Anterior cingulate cortex (tissue), 58 donors: ENCODE measurements at regions not wholly inside any gene's neighbourhood (a gene's known extent, or its start where the extent isn't known, plus 50 kb on each side); places are given as distances from the start of the nearest gene placed in this dataset.
"Not testable (repeated sequence)": the region's sequence is repeated elsewhere in the genome, so short reads cannot be mapped to it uniquely, and the experiment has no call there.

Experiments
- DNase-seq, 58 donors: peaks; one replicate each; lab custom pipeline; 2025; lab: John Stamatoyannopoulos, UW

- DNase-seq, result no peak
Measured at GRCh38 chr7:131627735-131628190, 71.3 kb upstream of the PODXL start.

- DNase-seq, result no peak
Measured at GRCh38 chr7:131626643-131627042, 70.2 kb upstream of the PODXL start.

GRCh38 chr7:131625817-131626372, 69.5 kb upstream of the PODXL start:
- no peak for DNase-seq

GRCh38 chr7:131625345-131625744, 68.9 kb upstream of the PODXL start:
- not testable (repeated sequence) for DNase-seq

- DNase-seq, result no peak
Measured at GRCh38 chr7:131624536-131624935, 68.1 kb upstream of the PODXL start.

- DNase-seq, result no peak
Measured at GRCh38 chr7:131623154-131623553, 66.7 kb upstream of the PODXL start.

GRCh38 chr7:131621652-131622051, 65.2 kb upstream of the PODXL start:
- no peak for DNase-seq

GRCh38 chr7:131620673-131621609, 64.5 kb upstream of the PODXL start:
- peak in 1 of 58 donors; percentile 12 for DNase-seq

GRCh38 chr7:131619336-131620305, 63.2 kb upstream of the PODXL start:
- DNase-seq, result no peak

GRCh38 chr7:131618391-131618790, 62.0 kb upstream of the PODXL start:
- DNase-seq, result no peak

- DNase-seq, result no peak
Measured at GRCh38 chr7:131616487-131617200, 60.2 kb upstream of the PODXL start.

GRCh38 chr7:131613909-131614308, 57.5 kb upstream of the PODXL start:
- no peak for DNase-seq

GRCh38 chr7:131610007-131610406, 53.6 kb upstream of the PODXL start:
- no peak for DNase-seq

- DNase-seq, result no peak
Measured at GRCh38 chr7:131608116-131608500, 51.7 kb upstream of the PODXL start.

GRCh38 chr7:131607291-131608115, 51.1 kb upstream of the PODXL start:
- peak in 50 of 58 donors; percentile 9 to 78 (median 44) for DNase-seq

- no peak for DNase-seq
Measured at GRCh38 chr7:131606346-131607290, 50.2 kb upstream of the PODXL start.
